22Rv1 (cell line): ENCODE measurements at regions not wholly inside any gene's neighbourhood (a gene's known extent, or its start where the extent isn't known, plus 50 kb on each side); places are given as distances from the start of the nearest gene placed in this dataset.

Experiments
- H3K27ac ChIP-seq: fragments of 450-650 bp; 2 replicates; pipeline ENCODE4 v1.5.1; 2017
- ZFX ChIP-seq: fragments of 450-650 bp; IDR thresholded peaks from 2 replicates; pipeline ENCODE4 v1.6.1; 2017; ENCODE audit warnings: antibody characterized with exemption, borderline replicate concordance
- TF ChIP-seq, protein P1 (sequence below): fragments of 450-650 bp; IDR thresholded peaks from 2 replicates; pipeline ENCODE4 v1.5.1; 2017; ENCODE audit warnings: mild to moderate bottlenecking

DNA sequence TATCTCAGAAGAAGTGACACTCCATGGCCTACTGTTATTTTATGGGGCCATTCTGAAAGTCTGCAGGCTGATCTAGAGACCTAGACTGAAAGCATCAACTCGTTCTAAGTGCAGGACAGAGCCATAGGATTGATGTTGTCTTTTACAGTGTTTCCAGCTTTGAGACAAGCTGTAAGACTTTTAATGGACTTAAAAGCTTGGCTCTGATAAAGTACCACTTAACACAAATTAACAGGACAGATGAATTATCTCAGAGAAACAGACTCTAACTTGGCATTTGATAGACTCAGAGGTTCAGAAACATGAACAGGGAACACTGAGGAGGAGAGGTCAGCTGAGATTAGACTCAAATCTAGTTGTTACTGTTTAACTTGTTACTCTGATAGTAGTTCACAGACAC, 203.2 kb downstream of the TLR4 start:
- no peak overlapping the region for H3K27ac ChIP-seq
- TF ChIP-seq, protein P1, sequence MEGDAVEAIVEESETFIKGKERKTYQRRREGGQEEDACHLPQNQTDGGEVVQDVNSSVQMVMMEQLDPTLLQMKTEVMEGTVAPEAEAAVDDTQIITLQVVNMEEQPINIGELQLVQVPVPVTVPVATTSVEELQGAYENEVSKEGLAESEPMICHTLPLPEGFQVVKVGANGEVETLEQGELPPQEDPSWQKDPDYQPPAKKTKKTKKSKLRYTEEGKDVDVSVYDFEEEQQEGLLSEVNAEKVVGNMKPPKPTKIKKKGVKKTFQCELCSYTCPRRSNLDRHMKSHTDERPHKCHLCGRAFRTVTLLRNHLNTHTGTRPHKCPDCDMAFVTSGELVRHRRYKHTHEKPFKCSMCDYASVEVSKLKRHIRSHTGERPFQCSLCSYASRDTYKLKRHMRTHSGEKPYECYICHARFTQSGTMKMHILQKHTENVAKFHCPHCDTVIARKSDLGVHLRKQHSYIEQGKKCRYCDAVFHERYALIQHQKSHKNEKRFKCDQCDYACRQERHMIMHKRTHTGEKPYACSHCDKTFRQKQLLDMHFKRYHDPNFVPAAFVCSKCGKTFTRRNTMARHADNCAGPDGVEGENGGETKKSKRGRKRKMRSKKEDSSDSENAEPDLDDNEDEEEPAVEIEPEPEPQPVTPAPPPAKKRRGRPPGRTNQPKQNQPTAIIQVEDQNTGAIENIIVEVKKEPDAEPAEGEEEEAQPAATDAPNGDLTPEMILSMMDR: no peak
- no peak for TF ChIP-seq ZFX

DNA sequence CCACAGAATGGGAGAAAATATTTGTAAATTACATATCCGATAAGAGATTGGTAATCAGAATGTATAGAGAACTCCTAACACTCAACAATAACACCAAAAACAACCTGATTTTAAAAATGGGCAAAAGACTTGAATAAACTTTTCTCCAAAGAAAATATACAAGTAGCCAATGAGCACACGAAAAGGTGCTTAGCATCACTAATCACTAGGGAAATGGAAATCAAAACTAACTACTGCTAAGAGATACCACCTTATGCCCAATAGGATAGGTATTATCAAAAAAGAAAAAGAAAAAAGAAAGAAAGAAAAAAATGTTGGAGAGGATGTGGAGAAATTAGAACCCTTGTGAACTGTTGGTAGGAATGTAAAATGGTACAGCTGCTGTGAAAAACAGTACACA, 212.1 kb downstream of the TLR4 start:
- H3K27ac ChIP-seq: no peak overlapping the region
- TF ChIP-seq, protein P1: no peak
- TF ChIP-seq ZFX: no peak

DNA sequence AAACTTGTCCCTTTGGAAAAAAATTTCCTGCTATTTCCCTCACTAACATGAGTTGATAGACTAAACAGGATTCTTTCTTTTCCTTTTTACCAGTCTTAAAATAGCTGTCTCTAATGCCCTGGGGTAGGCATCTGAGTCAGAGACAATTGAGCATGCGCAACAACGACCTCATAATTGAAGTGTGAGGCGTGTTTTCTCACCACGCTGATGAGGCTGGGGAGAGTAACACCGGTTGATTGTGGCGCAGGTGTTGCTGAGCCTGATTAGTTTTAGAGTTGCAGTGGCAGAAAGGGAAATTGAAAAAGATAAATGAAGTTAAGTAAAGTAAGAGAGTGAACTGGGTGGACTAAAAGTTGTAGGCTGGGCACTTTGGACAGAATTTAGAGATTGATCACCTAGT, 213.7 kb downstream of the TLR4 start:
- TF ChIP-seq ZFX: no peak
- TF ChIP-seq, protein P1: no peak
- no peak overlapping the region for H3K27ac ChIP-seq

DNA sequence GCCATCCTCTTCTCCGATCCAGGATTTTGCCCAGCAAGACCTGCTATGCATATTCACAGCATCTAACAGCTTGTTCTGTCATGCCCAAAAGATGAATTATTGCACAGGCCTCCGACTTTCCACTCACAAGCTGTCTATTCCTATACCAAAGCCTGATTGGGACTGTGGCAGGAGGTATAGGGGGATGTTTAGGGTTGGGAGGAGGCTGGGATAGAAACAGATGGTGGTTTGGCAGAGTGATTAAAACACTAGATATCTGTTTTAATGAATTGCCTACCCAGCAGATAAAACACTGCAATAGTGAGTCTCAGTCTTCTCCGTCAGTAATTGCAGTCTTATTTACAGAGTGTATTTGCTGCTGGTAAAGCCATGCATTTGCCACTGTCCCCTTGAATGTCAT, 215.3 kb downstream of the TLR4 start:
- no peak for TF ChIP-seq ZFX
- TF ChIP-seq, protein P1: no peak
- H3K27ac ChIP-seq: no peak overlapping the region

DNA sequence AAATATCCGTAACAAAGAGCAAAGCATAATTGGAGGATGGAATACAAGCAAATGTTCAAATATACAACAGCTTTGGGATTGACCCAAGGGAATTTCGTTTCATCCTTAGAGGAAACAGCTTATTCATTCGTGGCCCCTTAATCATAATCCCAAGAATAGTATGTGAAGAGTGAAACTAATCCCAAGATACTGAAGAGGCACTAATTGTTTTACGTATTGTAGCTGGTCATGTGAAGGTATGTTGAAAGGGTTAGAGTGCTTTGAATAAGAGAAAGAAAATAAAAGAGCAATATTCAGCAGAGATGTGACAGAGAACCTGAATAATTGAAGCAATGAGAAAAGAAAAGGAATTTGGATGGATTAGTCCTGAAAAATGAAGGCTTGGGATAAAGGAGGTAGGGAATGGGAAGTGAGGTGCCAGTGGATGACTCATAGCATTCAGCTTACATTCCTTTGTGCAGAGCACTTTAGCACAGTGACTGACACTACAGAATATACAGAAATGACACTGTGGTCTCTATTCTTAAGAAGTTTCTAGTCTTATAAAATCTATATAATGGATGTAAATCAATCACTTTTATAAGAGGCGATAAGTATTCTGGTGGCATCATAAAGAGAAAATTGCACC, 221.9 kb downstream of the TLR4 start:
- H3K27ac ChIP-seq: no peak overlapping the region
- TF ChIP-seq, protein P1: no peak
- no peak for TF ChIP-seq ZFX

DNA sequence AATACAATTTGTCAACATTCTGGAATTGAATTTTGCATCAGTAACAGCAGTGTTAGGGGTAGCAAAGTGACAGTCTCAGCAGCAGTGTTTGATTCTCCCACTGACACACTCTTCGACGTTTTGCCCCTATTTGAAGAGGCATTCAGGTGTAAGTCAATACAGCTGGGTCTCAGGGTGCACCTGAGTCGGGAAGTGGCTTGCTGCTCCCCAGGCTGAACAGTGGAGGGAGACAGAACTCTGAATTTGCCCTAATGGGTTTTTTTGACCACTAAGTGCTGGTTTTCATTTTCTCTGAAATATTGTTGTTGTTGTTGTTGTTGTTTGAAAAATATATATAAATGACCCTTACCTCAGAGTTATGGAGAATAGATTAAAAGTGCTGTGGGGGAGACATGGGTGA, 223.2 kb downstream of the TLR4 start:
- no peak overlapping the region for H3K27ac ChIP-seq
- TF ChIP-seq, protein P1: no peak
- TF ChIP-seq ZFX: no peak

DNA sequence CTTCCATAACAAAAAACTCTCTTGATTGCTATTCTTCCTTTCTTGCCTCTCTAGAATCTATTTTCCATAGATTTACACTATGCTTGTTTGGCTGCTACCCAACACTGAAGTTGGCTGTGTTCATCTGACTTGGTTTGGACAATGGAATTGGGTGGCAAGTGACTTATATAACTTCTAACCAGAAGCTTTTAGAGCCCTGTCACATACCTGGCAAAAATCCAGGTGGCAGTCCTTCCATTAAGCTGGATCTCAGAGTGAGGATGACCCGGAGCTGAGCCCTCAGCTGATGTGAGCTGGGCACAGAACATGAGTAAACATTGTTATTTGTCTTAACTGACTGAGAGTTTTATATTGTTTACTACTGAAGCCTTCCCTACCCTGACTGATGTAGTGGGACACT, 225.7 kb downstream of the TLR4 start:
- TF ChIP-seq, protein P1: no peak
- no peak for TF ChIP-seq ZFX

More for the DNA sequence above, 225.7 kb downstream of the TLR4 start:
- no peak overlapping the region for H3K27ac ChIP-seq
